Erythroblast (primary cell): ENCODE measurements at regions not wholly inside any gene's neighbourhood (a gene's known extent, or its start where the extent isn't known, plus 50 kb on each side); places are given as distances from the start of the nearest gene placed in this dataset.

ENCODE experiments used
- GATA1 ChIP-seq: IDR thresholded peaks from 2 replicates; pipeline ENCODE4 v1.6.1; 2011; ENCODE audit warnings: low read depth, mild to moderate bottlenecking, control low read depth, low read length, moderate library complexity
- POLR2A ChIP-seq: IDR thresholded peaks from 2 replicates; pipeline ENCODE4 v1.6.1; 2011; ENCODE audit warnings: mild to moderate bottlenecking, low read length

DNA sequence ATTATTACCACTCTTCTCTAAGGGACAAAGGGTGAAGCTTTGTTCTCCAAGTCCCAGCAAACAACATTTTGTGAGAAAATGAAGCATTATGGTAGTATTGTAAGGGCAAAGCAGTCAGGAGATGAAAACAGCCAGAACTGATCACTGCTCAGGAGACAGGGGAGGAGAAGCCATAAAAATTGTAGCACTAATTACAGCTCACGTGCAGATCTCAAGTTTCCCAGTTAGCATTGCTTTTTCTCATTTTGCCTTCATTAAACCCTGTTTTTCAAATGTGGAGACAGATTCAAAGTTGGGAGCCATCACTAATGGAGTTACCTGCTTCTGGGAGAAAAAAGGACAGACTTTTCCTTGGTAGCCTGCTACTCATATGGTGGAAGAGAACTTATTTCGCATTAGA is 210.9 kb upstream of the PDE10A start:
- no peak for TF ChIP-seq POLR2A
- TF ChIP-seq GATA1 = no peak
